Stimulated activated memory B cell treated with anti-CD40 and anti-IgM and Interleukin-4, amounts not matched to agents 10 μg/mL and 1 μg/mL and 100 μg/mL, for 72 hours (primary cell): ENCODE measurements at regions not wholly inside any gene's neighbourhood (a gene's known extent, or its start where the extent isn't known, plus 50 kb on each side); places are given as distances from the start of the nearest gene placed in this dataset.

ENCODE experiments used
- ATAC-seq: fragments of 150-1000 bp; cut with Tn5 transposase; 2 replicates; pipeline ENCODE4 v1.10.0; 2021
- H3K27ac Mint-ChIP-seq: one replicate; pipeline ENCODE4 v1.8.0; 2022; ENCODE audit warnings: mild to moderate bottlenecking, mixed read lengths
- H3K27me3 Mint-ChIP-seq: one replicate; pipeline ENCODE4 v1.8.0; 2022; ENCODE audit warnings: mixed read lengths
- H3K36me3 Mint-ChIP-seq: one replicate; pipeline ENCODE4 v1.8.0; 2022; ENCODE audit warnings: mixed read lengths
- H3K4me1 Mint-ChIP-seq: one replicate; pipeline ENCODE4 v1.8.0; 2022; ENCODE audit warnings: mixed read lengths
- H3K4me3 Mint-ChIP-seq: one replicate; pipeline ENCODE4 v1.8.0; 2022; ENCODE audit warnings: mild to moderate bottlenecking, moderate library complexity, mixed read lengths
- H3K9me3 Mint-ChIP-seq: one replicate; pipeline ENCODE4 v1.8.0; 2022; ENCODE audit warnings: mixed read lengths

- peak overlapping the region; percentile 68 for H3K27ac Mint-ChIP-seq
- no peak for ATAC-seq
- H3K9me3 Mint-ChIP-seq: no peaks in the 10 kb centered on the region
- peaks cover 33% of the 10 kb centered on the region for H3K27me3 Mint-ChIP-seq
- H3K36me3 Mint-ChIP-seq: no peaks in the 10 kb centered on the region
- peaks cover 55% of the 10 kb centered on the region for H3K4me1 Mint-ChIP-seq
- H3K4me3 Mint-ChIP-seq: no peak overlapping the region
Measured at GRCh38 chr13:30151388-30151787, 156.0 kb downstream of the KATNAL1 start.

GRCh38 chr13:30149248-30149647, 158.1 kb downstream of the KATNAL1 start:
- Mint-ChIP-seq H3K27me3 (peaks cover 24% of the 10 kb centered on the region), H3K9me3 (no peaks in the 10 kb centered on the region), H3K36me3 (no peaks in the 10 kb centered on the region), H3K27ac (peak overlapping the region; percentile 93), H3K4me3 (no peak overlapping the region), H3K4me1 (peaks cover 50% of the 10 kb centered on the region)
- ATAC-seq: no peak

GRCh38 chr13:30148786-30149185, 158.6 kb downstream of the KATNAL1 start:
- Mint-ChIP-seq H3K27me3 (peaks cover 21% of the 10 kb centered on the region), H3K4me1 (peaks cover 46% of the 10 kb centered on the region), H3K36me3 (no peaks in the 10 kb centered on the region), H3K27ac (peak overlapping the region; percentile 93), H3K4me3 (no peak overlapping the region), H3K9me3 (no peaks in the 10 kb centered on the region)
- ATAC-seq: no peak

GRCh38 chr13:30148171-30148754, 159.1 kb downstream of the KATNAL1 start:
- H3K36me3 Mint-ChIP-seq: no peaks in the 10 kb centered on the region
- H3K27ac Mint-ChIP-seq: peak overlapping the region; percentile 93
- H3K9me3 Mint-ChIP-seq: no peaks in the 10 kb centered on the region
- peak; percentile 37 for ATAC-seq
- no peak overlapping the region for H3K4me3 Mint-ChIP-seq
- peaks cover 26% of the 10 kb centered on the region for H3K27me3 Mint-ChIP-seq
- peaks cover 42% of the 10 kb centered on the region for H3K4me1 Mint-ChIP-seq

- Mint-ChIP-seq H3K27ac (peak overlapping the region; percentile 93), H3K4me3 (no peak overlapping the region), H3K27me3 (peaks cover 33% of the 10 kb centered on the region), H3K36me3 (no peaks in the 10 kb centered on the region), H3K4me1 (peaks cover 48% of the 10 kb centered on the region), H3K9me3 (no peaks in the 10 kb centered on the region)
- peak; percentile 35 for ATAC-seq
Measured at GRCh38 chr13:30147421-30147820, 159.9 kb downstream of the KATNAL1 start.

- H3K4me3 Mint-ChIP-seq: no peak overlapping the region
- H3K27ac Mint-ChIP-seq: peak overlapping the region; percentile 93
- ATAC-seq: no peak
- H3K27me3 Mint-ChIP-seq: peaks cover 33% of the 10 kb centered on the region
- peaks cover 52% of the 10 kb centered on the region for H3K4me1 Mint-ChIP-seq
- H3K9me3 Mint-ChIP-seq: no peaks in the 10 kb centered on the region
- H3K36me3 Mint-ChIP-seq: no peaks in the 10 kb centered on the region
Measured at GRCh38 chr13:30147015-30147414, 160.3 kb downstream of the KATNAL1 start.

GRCh38 chr13:30145709-30146367, 161.5 kb downstream of the KATNAL1 start:
- H3K27me3 Mint-ChIP-seq: peaks cover 40% of the 10 kb centered on the region
- peaks cover 55% of the 10 kb centered on the region for H3K4me1 Mint-ChIP-seq
- H3K9me3 Mint-ChIP-seq: peaks cover 2% of the 10 kb centered on the region
- H3K27ac Mint-ChIP-seq: peak overlapping the region; percentile 93
- peak overlapping the region; percentile 49 for H3K4me3 Mint-ChIP-seq
- ATAC-seq: peak; percentile 78
- H3K36me3 Mint-ChIP-seq: no peaks in the 10 kb centered on the region

GRCh38 chr13:30143666-30144400, 163.5 kb downstream of the KATNAL1 start:
- Mint-ChIP-seq H3K4me1 (peaks cover 62% of the 10 kb centered on the region), H3K27ac (peak overlapping the region; percentile 41), H3K9me3 (peaks cover 2% of the 10 kb centered on the region), H3K36me3 (no peaks in the 10 kb centered on the region), H3K27me3 (peaks cover 54% of the 10 kb centered on the region), H3K4me3 (no peak overlapping the region)
- ATAC-seq: no peak

GRCh38 chr13:30142486-30143211, 164.7 kb downstream of the KATNAL1 start:
- Mint-ChIP-seq H3K4me1 (peaks cover 55% of the 10 kb centered on the region), H3K9me3 (peaks cover 2% of the 10 kb centered on the region), H3K27ac (peak overlapping the region; percentile 62), H3K36me3 (no peaks in the 10 kb centered on the region), H3K27me3 (peaks cover 54% of the 10 kb centered on the region), H3K4me3 (no peak overlapping the region)
- peak; percentile 2 for ATAC-seq

GRCh38 chr13:30141775-30142485, 165.4 kb downstream of the KATNAL1 start:
- peaks cover 55% of the 10 kb centered on the region for H3K27me3 Mint-ChIP-seq
- H3K9me3 Mint-ChIP-seq: peaks cover 2% of the 10 kb centered on the region
- ATAC-seq: no peak
- H3K27ac Mint-ChIP-seq: peak overlapping the region; percentile 62
- peaks cover 48% of the 10 kb centered on the region for H3K4me1 Mint-ChIP-seq
- no peak overlapping the region for H3K4me3 Mint-ChIP-seq
- H3K36me3 Mint-ChIP-seq: no peaks in the 10 kb centered on the region

GRCh38 chr13:30140973-30141372, 166.4 kb downstream of the KATNAL1 start:
- H3K27ac Mint-ChIP-seq: peak overlapping the region; percentile 33
- peaks cover 51% of the 10 kb centered on the region for H3K27me3 Mint-ChIP-seq
- H3K4me3 Mint-ChIP-seq: peak overlapping the region; percentile 50
- peaks cover 2% of the 10 kb centered on the region for H3K9me3 Mint-ChIP-seq
- no peaks in the 10 kb centered on the region for H3K36me3 Mint-ChIP-seq
- H3K4me1 Mint-ChIP-seq: peaks cover 38% of the 10 kb centered on the region
- ATAC-seq: peak; percentile 79

GRCh38 chr13:30138511-30138910, 168.8 kb downstream of the KATNAL1 start:
- Mint-ChIP-seq H3K4me3 (no peak overlapping the region), H3K27ac (no peak overlapping the region), H3K4me1 (peaks cover 27% of the 10 kb centered on the region), H3K36me3 (no peaks in the 10 kb centered on the region), H3K27me3 (peaks cover 53% of the 10 kb centered on the region), H3K9me3 (peaks cover 2% of the 10 kb centered on the region)
- no peak for ATAC-seq

- H3K9me3 Mint-ChIP-seq: no peaks in the 10 kb centered on the region
- no peak overlapping the region for H3K27ac Mint-ChIP-seq
- peaks cover 37% of the 10 kb centered on the region for H3K27me3 Mint-ChIP-seq
- ATAC-seq: no peak
- H3K4me1 Mint-ChIP-seq: peaks cover 16% of the 10 kb centered on the region
- no peak overlapping the region for H3K4me3 Mint-ChIP-seq
- no peaks in the 10 kb centered on the region for H3K36me3 Mint-ChIP-seq
Measured at GRCh38 chr13:30135868-30136267, 171.5 kb downstream of the KATNAL1 start.

GRCh38 chr13:30135351-30135750, 172.0 kb downstream of the KATNAL1 start:
- peaks cover 32% of the 10 kb centered on the region for H3K27me3 Mint-ChIP-seq
- H3K4me1 Mint-ChIP-seq: peaks cover 11% of the 10 kb centered on the region
- no peak overlapping the region for H3K4me3 Mint-ChIP-seq
- no peaks in the 10 kb centered on the region for H3K9me3 Mint-ChIP-seq
- ATAC-seq: no peak
- no peaks in the 10 kb centered on the region for H3K36me3 Mint-ChIP-seq
- peak overlapping the region; percentile 66 for H3K27ac Mint-ChIP-seq

- ATAC-seq: no peak
- H3K27me3 Mint-ChIP-seq: peaks cover 24% of the 10 kb centered on the region
- H3K4me1 Mint-ChIP-seq: peaks cover 6% of the 10 kb centered on the region
- H3K27ac Mint-ChIP-seq: peak overlapping the region; percentile 66
- H3K36me3 Mint-ChIP-seq: no peaks in the 10 kb centered on the region
- H3K9me3 Mint-ChIP-seq: no peaks in the 10 kb centered on the region
- no peak overlapping the region for H3K4me3 Mint-ChIP-seq
Measured at GRCh38 chr13:30134578-30134977, 172.8 kb downstream of the KATNAL1 start.
